ENCODE measurements at regions not wholly inside any gene's neighbourhood (a gene's known extent, or its start where the extent isn't known, plus 50 kb on each side); places are given as distances from the start of the nearest gene placed in this dataset.
"Not testable (repeated sequence)": the region's sequence is repeated elsewhere in the genome, so short reads cannot be mapped to it uniquely, and the experiment has no call there.

DNA sequence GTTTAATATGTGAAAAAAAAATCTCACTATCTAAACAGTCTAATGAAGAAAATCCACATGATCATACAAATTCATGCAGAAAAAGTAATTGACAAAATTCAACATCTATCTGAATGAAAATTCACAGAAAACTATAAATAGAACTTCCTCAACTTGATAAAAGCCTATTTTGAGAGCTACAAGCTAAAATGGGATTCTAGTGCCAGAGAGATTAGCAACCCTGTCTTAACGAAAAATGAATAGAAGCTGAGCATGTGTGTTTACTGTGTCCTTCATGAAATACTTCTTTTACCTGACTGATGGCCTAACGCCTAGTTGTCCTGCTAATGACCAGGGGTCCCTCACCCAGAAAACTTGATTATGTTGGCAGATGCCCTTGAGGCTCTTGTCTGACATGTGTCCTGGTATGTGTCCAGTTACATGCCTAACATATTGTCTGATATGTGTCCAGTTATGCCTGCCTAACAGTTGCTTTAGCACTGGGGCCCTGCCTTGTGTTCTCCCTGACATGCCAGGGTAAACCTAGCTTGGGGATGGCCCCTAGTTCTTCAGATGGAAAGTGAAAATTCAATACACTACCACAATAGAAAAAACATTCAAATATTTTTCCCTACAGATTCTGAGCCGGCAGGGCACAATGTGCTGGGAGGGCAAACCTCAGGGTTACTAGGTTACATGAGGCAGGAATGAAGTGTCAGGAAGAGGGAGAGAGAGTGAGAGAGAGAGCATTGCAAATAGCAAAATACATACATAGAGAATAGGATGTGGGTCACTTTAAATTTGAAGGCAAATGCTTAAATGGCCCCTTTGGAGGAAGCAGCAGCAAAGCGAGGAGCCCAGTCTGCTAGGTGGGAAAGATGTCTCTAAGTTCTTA is 834.0 kb downstream of the CDH11 start:
- DNase-seq = no peak

DNA sequence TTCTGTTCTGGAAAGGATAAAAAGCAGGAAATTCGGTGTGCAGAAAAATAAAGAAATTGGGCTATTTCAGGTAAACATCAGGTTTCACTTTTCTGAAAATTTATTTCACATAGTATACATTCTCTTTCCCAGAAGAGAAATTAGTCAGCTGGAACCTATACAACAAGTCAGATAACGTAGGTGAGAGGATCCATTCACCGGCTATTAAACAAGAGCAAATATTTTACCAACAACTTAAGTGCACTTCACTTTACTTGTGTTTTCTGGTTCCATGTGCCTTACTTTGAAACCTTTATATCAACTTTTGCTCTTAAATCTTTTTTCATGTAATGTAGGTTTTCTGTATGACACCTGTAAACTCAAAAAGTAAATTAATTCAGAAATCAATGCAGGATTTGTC is 839.7 kb downstream of the CDH11 start:
- DNase-seq = no peak

DNA sequence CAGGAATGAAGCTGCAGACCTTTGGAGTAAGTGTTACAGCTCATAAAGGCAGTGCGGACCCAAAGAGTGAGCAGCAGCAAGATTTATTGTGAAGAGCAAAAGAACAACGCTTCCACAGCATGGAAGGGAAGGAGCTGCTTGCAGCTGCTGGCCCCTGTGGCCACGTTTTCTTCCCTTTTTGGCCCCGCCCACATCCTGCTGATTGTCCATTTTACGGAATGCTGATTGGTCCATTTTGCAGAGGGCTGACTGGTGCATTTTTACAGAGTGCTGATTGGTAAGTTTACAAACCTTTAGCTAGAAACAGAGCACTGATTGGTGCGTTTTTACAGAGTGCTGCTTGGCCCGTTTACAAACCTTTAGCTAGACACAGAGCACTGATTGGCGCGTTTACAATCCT is 841.5 kb downstream of the CDH11 start:
- DNase-seq = no peak

DNA sequence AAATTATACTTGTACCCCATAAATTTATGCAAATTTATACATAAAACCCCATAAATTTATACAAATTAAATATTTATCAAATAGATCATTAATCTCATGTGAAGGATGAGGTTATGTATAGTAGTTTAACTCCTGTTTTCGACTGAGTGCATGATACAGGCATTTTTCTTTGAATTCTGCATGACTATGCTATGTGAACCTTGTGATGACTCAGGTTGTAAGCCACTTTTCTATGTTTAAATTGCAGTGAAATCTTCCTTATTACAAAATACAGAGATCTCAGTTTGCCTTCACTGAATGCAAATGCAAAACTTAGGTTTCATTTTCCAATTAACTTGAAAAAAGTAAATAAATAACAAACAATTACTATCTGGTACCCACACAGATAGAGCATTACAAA is 843.7 kb downstream of the CDH11 start:
- peak; percentile 26 for DNase-seq

DNA sequence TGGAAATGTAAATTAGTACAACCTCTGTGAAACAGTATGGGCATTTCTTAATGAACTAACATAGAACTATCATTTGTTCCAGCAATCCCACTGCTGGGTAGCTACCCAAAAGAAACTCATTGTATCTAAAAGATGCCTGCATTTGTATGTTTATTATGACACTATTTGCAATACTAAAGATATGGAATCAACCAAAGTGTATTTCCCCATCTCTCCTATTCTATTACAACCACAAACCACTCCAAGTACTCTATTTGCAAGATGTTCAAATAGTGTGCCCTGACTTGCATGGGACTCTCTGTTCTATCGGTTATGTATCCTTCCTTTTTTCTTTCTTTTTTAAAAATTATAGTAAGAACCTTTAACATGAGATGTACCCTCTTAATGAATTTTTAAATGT is 845.2 kb downstream of the CDH11 start:
- DNase-seq = no peak

DNA sequence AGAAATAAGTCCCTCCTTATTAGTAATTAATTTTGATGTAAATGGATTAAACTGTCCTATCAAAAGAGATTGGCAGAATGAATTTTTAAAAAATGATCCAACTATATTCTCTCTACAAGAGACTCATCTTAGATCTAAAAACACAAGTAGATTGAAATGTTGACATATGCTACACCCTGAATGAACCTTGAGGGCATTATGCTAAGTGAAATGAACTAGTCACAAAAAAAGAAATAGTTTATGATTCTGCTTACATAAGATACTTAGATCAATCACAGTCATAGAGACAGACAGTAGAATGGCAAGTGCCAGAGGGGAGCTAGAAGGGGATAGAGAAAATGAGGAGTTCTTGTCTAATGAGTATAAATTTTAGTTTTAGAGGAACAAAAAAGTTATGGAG is 849.8 kb downstream of the CDH11 start:
- DNase-seq = no peak

DNA sequence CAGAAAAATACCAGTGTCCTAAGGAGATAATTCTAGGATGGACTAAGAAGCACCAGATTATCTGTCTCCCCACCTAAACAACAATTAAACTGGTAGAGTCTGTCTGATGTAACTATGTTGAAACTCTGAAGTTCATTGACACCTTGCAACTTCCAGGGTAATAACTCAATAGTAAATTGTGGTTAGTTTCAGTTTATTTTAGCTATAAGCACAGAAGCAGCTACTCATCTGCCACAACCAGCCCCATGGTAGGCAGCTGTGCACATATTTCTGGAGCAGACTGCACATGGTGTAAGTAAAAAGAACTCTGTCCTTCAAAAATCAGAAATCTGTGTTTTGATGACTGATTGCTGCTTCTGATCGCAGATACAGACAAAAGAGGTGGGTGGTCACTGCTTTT is 852.1 kb downstream of the CDH11 start:
- DNase-seq = no peak

DNA sequence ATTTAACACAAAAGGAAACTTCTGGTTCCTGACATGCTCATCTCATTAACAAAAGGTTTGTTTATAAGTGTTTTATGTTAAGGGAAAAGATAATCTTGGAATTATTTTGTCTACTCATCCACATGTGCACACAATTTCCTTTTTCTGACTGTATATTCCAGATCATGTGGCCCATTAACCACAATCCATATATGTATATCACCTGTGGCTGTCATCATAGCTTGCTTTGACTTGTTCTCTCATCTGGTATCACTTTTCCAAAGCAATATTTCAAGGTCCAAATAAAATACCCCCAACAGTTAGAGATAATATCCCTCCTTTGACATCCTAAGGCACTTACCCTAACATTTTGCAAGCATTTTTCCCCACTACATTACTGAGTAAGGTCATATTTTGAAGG is 856.1 kb downstream of the CDH11 start:
- no peak for DNase-seq

DNA sequence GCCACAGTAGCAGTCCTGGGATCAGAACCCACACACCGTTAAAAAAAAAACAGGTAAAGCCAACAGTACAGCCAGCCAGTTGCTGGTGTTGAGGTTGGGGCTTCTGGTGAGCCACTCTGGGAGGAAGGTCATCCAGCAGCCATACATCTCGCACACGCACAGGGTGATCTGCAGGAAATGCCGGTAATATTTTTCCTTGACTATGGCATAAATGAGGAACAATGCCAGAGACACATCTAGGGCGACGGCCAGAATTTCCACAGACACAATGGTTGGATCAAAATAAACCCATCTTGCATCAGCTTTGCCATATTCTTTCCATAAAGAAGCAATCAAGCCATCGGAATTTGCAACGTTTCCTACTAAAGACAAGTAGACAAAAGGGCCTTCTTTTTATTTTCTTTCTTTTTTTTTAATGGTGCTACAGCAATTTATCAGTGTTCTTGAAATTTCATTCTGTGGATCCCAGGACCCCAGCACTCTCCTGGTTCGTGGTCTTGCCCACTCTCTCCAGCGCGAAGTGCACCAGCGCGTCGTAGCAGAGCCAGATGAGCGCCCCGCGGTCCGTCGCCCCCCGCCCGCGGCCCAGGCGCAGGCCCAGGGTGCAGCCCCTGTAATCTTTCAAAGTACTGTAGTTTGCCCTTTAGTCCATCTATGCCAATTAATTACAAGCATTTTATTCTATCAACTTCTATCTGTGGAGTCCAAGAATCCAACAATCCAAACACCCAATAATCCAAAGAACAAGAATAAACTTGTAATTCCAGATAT is 861.0 kb downstream of the CDH11 start:
- not testable (repeated sequence) for DNase-seq

DNA sequence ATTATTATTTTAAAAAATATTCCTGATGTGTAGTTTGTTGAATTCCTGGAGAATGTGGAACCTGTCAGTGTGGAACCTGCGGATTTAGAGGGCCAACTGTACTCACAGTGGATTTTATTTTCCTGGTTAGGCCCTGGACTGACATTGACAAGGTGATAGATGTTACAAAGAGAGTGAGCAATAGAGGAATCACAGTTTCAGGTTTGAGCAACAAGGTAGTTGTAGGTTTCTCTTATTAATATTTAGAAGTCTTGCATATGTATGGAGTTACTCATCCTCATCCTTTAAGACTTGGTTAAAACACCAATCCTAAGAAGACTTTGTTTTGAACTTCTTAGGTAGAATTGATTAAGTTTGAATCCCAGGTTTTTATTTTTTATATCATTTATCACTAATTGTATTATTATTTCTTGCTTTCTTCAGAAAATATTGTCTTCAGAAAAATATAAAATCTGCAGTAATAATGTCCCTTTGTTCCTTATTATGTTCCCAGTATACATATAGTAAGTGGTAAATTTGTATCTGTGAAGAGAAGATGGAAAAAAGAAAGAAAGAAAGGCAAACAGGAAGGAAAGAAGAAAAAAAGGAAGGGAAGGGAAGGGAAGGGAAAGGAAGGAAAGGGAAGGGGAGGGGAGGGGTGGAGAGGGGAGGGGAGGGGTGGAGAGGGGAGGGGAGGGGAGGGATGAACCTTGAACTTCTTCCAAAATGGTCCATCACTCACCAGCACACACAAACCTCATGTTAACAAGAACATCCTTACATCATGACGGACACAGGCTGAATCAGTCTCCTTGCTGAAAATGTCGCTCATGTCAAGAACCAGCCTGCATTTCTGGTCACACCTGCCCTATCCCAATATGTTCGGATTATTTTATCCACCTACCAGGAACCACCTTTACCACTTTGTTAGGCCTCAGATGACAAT is 867.2 kb downstream of the CDH11 start:
- DNase-seq = no peak

DNA sequence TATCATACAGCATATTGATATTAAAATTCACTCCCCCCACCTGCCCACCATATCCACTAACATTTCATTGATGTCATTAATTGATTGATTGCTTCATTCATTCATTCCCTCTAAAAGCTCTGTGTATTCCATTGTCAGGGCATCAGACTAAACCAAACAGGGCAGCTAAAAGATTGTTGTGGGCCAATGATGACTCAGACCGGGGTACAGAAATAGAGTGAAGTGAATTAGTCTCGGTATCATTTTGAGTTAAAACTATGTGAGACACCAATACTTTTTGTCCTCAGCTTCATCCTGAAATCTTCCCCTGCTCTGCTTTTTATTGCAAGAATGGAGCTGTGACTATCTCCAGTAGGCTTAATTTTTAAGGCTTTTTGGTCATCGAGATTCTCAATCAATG is 868.3 kb downstream of the CDH11 start:
- no peak for DNase-seq

DNA sequence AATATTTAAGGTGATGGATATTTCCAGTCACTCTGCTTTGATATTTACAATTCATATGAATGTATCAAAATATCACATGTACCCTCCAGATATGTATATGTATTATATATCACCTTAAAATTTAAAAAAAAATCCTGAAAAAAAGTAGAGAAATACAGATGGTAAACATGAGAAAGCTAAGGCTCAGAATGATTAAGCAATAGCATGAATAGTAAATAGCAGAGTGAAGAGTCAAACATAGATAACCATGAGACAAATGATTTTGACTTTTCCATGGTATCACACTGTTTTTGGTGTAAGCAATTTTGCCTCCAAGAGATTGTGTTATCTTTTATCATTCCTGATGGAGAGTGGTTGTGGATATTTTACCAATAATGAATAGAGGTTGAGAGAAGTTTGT is 868.8 kb downstream of the CDH11 start:
- no peak for DNase-seq

DNA sequence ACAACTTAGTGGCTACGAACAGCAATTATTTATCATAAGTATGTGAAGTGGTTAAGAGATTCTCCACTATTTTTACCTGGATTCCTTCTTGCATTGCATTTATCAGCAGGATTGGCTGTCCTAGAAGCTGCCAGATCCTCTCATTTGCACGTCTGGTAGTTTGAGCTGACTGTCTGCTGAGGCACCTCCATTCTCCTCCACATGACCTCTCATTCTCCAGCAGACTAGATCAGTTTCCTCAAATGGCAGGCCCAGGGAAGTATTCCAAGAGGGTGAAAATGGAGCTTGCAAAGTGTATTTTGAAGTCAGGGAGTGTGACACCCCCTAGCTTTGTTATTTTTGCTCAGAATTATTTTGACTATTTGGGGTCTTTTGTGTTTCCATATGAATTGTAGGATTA is 870.1 kb downstream of the CDH11 start:
- DNase-seq = no peak

DNA sequence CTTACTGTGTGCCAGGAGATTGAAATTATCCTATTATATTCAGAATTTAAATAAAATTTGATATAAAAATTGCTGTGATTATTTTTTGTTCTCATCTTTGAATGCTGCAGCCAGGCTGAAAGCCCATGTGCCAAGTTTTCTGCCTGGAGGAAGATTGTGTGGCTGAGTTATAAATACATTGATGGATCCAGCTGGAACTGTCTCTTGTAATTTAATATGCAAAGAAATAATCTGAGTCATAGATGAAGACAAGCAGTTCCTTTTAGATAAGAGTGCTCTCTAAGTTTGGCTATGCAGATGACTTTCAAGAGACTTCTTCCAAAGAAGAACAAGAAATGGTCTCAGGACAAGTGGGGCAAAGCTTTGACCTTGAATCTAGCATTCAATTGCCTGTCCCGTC is 871.0 kb downstream of the CDH11 start:
- peak; percentile 3 for DNase-seq

DNA sequence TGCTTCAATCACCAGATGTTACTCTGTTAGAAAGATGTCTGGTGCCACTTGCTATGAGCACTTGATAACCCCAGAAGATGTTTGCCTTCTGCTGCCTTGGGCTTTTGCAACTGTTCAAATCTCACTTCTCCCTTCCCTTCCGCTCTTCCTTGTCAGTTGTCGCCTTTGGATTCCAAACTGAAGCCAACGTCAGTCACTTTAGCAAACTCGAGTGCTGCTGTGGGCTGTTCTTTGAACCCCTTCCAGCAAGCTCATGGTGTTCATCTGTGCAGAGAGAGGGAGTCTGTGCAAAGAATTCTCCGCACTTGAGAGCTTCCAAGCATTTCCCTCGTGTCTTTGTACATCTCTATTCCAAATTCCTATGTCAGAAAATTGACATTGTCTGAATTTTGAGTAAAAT is 879.4 kb downstream of the CDH11 start:
- no peak for DNase-seq

DNA sequence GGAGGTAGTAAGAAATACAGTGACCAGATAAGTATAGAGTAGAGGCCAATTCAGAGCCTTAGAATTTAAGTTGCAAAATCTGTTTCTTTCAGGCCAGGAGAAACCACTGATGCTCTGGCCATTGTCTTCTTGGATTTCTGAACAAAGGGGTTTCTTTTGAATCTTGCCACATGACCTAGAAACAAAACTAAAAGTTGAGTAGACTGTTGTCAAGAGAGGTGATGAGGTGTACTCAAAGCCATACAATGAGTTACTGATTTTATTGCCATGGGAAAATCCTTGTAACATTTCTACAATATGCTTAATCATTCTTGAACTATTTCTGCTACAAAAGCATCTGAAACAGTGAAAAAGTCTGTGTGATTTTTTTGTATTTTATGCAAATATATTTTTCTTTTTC is 881.3 kb downstream of the CDH11 start:
- DNase-seq = peak; percentile 8

DNA sequence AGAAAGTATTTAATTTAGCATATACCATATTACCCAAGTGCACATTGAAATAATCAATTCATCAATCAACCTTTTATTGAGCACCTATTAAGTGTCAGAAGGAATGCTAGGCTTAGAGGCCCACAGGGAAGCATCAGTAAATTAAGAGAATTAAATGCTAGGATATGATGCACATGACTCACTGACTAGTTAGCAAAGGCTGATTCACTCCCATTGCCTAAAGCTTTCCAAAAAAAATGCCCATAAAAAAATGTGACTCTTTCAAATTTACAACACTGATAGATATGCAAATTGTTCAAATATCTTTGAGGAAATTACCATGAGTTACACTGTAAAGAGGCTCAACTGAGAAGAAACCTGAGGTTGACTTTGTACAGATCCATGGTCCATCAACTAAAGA is 883.3 kb downstream of the CDH11 start:
- DNase-seq = peak; percentile 64

DNA sequence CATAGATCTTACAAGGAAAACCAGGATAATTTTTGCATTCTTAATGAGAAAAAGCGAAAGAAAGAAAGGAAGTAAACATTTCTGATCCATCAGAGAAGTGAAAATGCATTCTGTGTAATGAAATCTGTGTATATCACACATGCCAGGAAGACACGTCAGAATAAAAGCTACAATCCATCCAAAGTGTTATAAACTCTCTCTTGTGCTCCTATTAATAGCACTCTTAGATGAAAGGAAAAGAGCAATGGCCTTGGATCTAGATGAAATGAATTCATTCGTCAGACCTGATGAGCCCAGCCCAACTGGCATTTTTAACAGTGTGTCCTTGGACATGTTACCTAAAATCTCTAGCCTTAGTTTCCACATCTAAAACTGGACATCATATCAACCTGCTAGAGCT is 885.5 kb downstream of the CDH11 start:
- DNase-seq = no peak

DNA sequence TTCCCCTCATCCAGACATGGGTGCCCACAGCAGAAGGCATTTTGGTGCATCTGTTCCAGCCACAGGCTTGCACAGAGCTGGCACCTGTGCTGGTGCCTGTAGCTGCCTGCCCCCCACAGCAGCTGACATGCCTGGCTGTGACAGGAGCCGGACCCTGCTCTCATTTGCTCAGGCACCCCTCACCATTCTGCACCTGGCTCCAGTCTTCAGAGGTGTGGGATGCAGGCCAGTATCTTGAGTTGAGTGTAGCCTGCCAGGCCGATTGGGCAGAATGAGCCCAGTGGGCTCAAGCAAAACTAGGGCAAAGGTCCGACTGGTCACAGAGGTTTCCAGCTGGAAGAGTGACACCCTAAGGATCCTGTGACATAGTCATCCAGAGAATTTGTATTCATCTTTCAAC is 887.7 kb downstream of the CDH11 start:
- no peak for DNase-seq

DNA sequence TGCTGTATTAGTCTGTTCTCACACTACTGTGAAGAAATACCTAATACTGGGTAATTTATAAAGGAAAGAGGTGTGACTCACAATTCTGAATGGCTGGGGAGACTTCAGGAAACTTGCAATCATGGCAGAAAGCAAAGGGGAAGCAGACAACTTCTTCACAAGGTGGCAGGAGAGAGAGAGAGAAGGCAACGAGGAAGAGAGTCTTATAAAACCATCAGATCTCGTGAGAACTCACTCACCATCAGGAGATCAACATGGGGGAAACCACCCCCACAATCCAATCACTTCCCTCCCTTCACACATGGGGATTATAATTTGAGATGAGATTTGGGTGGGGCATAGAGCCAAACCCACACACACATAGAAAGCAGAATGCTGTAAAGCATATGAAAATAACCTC is 896.2 kb downstream of the CDH11 start:
- no peak for DNase-seq

DNA sequence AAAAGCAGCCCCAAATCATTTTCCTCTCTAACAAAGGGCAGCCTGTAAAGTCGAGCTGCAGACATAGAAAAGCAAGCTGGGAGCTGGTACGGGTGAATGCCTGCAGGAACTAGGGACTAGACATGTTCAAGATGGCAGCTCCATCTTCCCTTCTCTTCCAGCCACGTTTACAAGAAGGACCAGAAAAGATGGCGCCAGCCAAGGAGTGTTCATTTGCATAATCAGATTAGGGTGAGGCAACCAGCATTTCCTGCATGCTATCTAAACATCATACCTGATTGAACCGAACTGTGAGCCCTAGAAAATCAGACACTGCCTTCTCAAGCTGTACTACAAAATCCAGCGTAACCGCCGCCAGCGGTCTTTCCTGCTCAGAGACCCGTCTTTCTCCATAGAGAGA is 896.8 kb downstream of the CDH11 start:
- DNase-seq = no peak

DNA sequence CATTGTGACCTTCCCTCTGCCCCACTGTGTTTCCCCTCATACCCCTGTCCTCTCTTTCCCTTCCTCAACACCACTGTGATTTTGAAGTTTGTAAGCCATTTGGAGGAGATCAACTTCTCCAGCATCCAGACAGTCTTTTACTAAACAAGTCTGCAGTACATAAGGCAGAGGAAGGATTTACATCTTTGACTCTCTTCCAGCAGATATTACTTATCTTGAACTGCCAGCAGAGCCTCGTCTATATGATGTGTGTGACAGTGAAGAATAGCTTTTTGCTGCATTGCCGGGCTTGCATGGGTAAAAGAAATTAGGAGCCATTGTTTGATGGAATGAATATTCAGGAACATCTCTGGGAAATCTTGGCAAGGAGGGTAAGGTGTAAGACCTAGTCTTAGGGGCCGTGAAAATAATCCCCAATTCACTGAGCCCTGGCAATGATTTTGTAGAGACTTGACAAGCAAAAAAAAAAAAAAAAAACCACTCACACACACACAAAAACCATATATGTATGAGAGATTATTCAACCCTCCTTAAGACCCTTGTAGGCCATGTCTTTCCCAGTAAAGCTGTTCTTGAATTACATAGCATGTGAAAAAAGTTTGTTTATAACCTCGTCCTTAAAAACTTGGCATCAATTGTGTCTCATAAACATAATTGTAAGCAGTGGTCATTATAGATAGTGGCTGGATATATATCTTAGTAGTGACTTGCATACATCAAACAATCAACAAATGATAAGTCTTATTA is 903.9 kb downstream of the CDH11 start:
- DNase-seq = no peak

DNA sequence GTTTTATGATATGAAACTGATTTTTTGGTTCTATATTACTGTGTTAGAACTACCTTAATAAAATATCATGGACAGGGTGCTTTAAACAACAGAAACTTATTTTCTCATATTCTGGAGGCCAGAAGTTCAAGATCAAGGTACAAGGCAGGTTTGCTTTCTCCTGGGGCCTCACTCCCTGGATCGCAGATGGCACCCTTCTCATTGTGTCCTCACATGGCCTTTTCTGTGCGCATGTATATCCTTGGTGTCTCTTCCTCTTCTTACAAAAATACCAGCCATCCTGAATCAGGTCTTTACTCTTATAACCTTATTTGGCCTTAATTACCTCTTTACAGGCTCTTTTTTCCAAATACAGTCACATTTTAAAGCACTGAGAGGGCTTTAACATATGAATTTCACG is 906.1 kb downstream of the CDH11 start:
- no peak for DNase-seq
